ENCODE measurements at regions not wholly inside any gene's neighbourhood (a gene's known extent, or its start where the extent isn't known, plus 50 kb on each side); places are given as distances from the start of the nearest gene placed in this dataset.

DNA sequence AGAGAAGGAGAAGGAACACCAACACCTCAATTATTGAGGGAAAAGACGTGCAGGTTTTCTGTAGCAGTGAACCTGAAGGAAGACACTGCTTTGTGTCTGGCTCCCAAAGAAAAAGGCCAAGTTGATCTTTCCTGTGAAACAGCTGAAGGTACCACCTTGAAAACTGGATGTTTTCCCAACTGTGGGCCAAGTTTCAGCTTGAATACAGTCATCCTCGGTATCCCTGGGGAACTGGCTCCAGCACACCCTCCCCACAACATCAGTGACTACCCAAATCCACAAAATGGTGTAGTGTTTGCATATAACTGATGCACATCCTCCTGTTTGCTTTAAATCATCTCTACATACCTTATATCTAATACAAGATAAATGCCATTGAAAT lies 297.0 kb upstream of the PITRM1 start:
- DNase-seq (ENCODE audit: low read depth in 1 of 2, low spot score in 1 of 2), result no peak

GRCh38 chr10:3468919-3469638 lies 296.5 kb upstream of the PITRM1 start:
- DNase-seq (ENCODE audit: low read depth in 1 of 2, low spot score in 1 of 2), result peak in 1 of 2 donors; percentile 17

DNA sequence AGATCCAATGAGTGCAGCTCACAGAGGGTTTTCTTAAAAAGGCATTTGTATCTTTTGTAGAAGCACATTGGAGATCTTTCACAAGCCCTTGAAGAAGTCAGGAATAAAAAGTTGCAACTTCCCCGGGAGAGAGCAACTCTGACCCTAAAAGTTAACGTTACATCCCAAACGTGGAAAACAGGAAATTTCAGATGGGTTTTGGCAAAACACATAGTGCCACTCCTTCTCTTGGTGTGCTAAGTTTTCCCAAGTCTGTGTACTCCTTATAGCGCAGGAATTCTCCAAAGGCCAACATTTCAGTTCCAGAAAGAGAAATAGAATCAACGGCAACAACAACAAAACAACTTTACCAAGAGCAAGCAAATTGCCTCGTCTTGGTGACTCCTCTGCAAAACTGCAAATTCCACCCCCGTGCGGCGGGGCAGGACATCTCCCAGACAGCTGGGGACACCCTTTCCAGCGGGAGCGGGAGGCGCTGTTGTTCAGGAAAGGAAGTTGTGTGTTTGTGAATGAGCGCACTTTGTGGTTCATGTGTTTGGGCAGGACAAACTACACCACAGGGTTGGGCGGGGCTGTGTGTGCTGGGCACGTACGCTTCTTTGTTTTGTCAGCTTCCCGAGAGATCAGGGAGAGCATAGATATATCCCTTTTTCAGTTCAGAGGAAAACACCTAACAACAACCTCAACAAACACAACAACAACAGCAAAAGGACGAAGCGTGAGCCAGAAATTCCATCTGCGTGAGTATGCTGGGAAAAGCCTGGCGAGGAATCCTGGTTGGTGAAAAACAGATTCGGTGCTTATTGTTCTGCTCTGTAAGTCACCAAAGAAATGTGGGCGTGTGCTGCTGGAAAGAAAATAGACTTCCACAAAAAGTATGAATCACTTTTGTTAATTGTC lies 294.7 kb upstream of the PITRM1 start:
- no peak for DNase-seq (ENCODE audit: low read depth in 1 of 2, low spot score in 1 of 2)

DNA sequence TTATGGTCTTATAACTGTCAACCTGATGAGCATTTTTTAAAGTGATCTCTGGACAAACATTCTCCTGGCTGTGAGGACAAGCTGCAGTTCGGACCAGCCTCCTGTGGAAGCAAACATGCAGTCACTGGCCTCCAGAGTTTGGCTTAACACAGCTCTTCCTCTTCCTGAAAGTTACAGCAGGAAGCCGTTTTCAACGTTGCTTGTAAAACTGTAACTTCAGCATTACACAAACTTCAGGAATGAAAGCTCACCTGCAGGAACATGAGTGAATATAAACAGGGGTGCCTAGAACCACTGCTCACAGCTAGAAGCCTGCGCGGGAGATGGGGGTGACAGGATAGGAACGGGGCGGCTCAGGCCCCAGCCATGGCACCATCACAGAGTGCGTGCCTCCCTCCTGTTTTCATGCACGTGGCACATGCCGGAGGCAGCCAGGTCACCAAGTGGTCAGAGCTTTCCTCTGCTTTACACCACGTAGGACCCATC lies 292.9 kb upstream of the PITRM1 start:
- no peak for DNase-seq (ENCODE audit: low read depth in 1 of 2, low spot score in 1 of 2)

- DNase-seq (ENCODE audit: low read depth in 1 of 2, low spot score in 1 of 2), result no peak
Measured at GRCh38 chr10:3464760-3465405, 292.3 kb upstream of the PITRM1 start.

GRCh38 chr10:3460420-3461128 lies 288.0 kb upstream of the PITRM1 start:
- no peak for DNase-seq (ENCODE audit: low read depth in 1 of 2, low spot score in 1 of 2)

DNA sequence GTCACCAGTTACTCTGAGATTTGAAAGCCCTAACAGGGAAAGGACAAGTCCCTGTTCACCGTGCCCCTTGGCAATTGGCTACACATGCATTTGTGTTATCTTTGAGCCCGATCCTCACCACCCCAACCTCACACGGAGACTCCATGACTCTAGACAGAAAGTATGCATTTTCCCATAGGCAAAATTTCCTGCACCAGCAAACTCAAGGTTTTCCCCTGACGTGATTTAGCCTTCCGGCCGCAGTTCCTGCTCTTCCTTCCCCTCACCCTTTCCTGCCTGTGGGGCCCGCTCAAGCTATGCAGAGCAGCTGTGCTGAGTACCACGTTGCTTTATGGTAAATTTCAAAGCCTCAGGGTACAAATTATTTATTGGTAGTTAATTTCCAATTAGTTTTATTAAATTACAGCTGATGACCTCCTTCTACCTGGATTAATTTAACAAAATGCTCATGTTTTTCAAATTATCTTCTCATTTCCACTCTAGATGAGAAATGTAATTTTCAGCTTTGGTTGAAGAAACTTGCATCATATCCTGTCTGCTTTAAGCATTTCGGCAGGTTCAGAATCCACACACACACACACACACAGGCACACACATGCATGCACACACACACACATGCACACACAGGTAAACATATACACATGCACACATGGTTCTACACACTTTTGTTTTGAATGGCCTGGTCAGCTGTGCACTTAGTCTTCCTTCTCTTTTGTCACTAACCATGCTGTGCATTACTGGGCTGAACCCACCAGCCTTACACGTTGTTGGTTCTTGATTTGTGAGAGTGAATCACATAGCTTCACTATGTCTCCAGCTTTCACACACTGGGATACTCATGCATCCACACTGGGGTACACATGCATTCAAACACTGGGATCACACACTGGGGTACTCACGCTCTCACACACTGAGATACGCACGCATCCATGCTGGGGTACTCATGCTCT lies 283.1 kb upstream of the PITRM1 start:
- no peak for DNase-seq (ENCODE audit: low read depth in 1 of 2, low spot score in 1 of 2)

DNA sequence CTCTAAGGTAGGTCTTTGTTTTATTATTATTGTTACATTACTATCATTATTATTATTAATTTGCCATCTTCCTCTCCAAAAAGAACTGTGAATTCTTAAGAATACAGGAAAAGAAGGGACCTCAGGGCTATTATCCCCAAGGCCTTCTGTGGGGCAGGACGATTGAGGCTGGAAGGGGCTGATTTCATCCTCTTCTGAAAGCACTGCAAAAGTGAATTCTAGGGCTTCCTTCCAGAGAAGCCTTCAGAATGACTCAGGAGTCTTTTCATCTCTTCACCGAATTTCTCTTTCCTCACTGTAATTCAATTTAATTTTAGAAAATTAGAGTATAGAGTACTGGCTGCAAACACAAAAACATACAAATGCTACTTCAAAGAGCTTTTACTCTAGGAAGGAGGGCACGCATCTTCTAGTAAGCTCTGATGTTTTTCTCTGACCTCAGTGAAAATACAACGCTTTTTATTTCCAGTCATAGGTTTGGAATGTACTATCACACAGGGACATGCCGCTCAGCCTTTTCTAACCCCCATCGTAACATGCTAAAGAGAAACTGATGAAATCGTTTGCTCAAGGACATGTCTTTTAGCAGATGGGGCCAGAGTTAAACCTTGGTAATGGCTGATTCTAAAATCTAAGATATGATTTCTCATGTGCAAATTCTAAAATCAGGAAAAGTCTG lies 280.2 kb upstream of the PITRM1 start:
- no peak for DNase-seq (ENCODE audit: low read depth in 1 of 2, low spot score in 1 of 2)

DNA sequence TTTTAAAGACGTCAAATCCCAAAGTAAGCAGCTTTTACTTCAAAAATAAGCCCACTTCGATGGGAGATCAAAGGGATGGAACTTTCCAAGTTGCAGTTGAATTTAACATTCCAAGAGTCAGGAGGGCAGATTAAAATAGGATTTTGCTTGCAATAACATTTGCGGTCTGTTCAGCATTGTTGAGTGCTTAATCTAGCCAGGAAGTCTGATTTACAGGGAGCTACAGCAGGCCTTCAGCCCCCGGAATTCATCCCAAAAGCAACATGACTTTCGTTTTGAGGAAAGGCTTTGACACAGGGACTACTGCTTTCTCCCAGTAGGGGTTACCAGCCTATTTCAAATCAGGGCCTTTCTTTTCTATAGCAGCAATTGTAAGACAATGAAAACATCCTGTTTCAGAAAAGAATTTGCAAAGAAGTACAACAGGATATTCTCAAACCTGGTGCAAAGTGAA lies 279.6 kb upstream of the PITRM1 start:
- no peak for DNase-seq (ENCODE audit: low read depth in 1 of 2, low spot score in 1 of 2)

DNA sequence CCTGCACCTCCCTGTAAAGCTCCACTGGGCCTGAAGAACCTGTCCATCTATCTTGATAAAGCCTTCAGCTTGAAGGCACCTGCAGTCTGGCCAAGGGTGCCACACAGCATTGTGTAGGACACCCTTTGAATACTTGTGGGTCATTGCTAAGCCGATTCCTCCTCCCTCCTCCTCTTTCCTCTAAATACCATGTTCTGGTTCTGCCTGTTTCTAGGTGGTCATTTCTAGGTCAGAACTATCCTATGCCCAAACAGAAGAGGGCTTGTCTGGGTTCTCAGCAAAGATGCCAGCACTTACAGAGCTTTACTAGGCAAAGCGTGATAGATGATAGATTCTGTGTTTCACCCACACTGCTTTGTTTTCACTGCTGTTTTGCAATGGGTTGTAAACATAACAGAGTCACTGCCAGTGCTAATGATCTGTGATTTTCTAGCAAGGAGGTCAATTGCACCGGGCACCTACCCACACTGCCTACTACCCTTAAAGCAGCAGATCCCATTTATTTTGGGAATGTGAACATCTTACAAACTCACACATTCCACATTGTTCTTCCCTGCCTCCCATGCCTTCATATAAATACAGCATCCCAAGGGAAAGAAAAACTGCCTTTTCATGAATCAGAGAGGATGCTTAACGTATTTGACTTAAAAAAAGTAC lies 279.1 kb upstream of the PITRM1 start:
- no peak for DNase-seq (ENCODE audit: low read depth in 1 of 2, low spot score in 1 of 2)

GRCh38 chr10:3446221-3446620 lies 273.6 kb upstream of the PITRM1 start:
- no peak for DNase-seq (ENCODE audit: low read depth in 1 of 2, low spot score in 1 of 2)

DNA sequence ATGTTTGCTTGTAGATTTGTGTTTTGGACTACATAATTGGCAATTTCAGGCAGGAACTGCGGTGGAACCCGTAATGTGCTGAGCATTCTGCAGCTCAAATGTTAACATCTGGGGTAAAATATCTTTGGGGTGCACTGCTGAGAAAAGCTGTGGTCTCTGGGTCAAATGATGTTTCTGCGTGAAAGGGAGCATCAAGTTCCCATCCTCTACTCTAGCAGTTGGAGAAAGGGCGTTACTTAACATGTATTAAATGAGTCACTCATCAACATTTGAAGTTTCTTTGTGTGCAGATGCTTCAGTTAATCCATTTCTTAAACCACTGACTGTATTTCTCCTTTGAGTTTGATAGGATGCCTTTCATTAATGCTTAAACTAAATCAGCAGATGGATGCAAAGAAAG lies 273.1 kb upstream of the PITRM1 start:
- DNase-seq (ENCODE audit: low read depth in 1 of 2, low spot score in 1 of 2), result no peak

DNA sequence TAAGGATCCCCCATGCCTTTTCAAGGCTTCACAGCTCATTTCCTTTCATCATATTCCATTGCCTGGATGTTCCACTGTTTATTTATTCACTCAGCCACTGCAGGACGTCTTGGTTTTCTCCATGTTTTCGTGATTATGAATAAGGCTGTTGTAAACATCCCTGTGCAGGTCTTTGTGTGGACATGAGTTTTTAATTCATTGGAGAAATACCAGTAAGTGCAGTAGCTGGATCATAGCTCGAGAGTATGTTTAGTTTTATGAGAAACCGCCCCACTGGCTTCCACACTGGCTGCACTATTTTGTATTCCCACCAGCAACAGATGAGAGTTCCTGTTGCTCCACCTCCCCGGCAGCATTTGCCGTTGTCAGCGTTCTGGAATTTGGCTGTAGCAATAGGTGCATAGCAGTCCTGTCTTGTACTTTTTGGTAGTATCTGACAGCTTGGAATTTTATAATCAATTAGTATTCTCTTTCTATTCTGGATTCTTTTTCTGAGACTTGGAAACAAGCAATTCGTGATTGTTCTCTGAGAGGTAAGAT lies 269.9 kb upstream of the PITRM1 start:
- no peak for DNase-seq (ENCODE audit: low read depth in 1 of 2, low spot score in 1 of 2)

DNA sequence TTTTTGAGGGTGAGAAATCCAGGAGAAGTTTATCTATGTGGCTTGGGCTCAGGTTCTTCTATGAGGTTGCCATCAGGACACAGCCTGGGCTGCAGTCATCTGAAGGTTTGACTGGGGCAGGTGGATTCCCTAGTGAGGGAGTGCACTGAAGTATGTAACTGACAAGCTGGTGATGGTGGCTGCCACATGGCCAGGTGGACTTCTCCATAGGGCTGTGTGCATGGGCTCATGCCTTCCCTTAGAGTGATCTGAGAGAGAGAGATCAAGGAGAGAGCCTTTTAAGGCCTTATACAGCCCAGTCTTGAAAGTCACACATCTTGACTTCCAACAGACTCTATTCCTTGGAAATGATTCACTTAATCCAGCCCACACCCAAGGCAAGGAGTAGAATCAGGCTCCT lies 266.6 kb upstream of the PITRM1 start:
- DNase-seq (ENCODE audit: low read depth in 1 of 2, low spot score in 1 of 2), result no peak

DNA sequence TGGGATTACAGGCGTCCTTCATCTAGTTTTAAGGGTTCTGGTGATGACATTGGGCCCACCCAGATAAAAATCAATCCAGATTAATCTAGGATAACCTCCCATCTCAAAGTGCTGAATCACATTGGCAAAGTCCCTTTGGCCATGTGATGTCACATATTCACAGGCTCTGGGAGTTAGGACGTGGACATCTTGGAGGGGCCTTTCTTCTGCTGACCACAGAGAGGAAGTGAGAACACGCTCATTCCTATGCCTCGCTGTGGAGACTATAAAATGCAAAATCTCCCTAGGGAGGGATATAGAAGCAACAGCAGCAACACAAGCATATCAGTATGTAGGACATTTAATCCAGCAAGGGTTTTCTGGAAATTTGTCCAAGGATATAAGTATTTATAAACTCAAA lies 266.0 kb upstream of the PITRM1 start:
- DNase-seq (ENCODE audit: low read depth in 1 of 2, low spot score in 1 of 2), result no peak

DNA sequence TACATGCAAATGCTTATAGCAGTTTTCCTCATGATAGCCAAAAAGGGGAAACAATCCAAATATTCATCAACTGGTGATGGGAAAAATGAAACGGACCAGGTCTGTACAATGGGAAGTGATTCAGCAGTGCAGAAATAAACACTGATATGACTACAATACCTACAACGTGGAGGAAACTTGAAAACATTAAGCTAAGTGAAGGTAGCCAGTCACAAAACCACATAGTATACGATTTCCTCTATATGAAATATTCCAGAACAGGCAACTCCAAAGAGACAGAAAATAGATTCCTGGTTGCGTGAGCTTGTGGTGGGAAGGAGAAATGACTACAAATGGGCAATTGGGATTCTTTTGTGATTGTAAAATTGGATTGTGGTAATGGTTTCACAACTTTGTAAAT lies 263.1 kb upstream of the PITRM1 start:
- no peak for DNase-seq (ENCODE audit: low read depth in 1 of 2, low spot score in 1 of 2)

DNA sequence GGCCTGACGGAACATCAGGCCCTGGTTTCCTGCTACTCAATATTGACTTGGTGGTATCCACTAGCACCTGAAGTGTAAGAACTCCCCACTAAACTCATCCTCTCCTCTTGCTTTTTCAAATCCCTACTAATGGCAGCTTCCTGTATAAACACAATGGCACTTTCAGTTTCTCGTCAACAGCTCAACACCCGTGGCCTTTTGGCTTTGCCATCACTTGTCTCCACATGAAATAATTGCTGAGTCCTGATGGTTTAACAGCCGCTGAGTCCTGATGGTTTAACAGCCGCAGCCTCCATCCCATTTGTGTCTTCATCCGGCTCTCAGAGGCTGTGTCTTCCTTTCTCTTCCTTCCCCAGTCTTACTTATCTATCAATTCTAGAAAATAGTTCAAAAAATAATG lies 261.4 kb upstream of the PITRM1 start:
- DNase-seq (ENCODE audit: low read depth in 1 of 2, low spot score in 1 of 2), result no peak

GRCh38 chr10:3433131-3433530 lies 260.5 kb upstream of the PITRM1 start:
- DNase-seq (ENCODE audit: low read depth in 1 of 2, low spot score in 1 of 2), result no peak
